GM12878 (cell line): ENCODE measurements at regions not wholly inside any gene's neighbourhood (a gene's known extent, or its start where the extent isn't known, plus 50 kb on each side); places are given as distances from the start of the nearest gene placed in this dataset.

ENCODE experiments used
- ASH2L ChIP-seq: fragments of 300-600, 200-600 bp; sonication (generic); IDR thresholded peaks from 2 replicates; pipeline ENCODE4 v1.6.1; 2017; ENCODE audit warnings: low read depth, mild to moderate bottlenecking, borderline replicate concordance
- ATF7 ChIP-seq: fragments of 450-650 bp; IDR thresholded peaks from 2 replicates; pipeline ENCODE4 v1.6.1; 2016; ENCODE audit warnings: low read depth, mild to moderate bottlenecking
- BCL11A ChIP-seq: IDR thresholded peaks from 2 replicates; pipeline ENCODE4 v1.6.1; 2011; ENCODE audit warnings: low read depth, low read length
- NR2C1 ChIP-seq: fragments of 450-650 bp; IDR thresholded peaks from 2 replicates; pipeline ENCODE4 v1.6.1; 2017; ENCODE audit warnings: antibody characterized with exemption, mild to moderate bottlenecking, moderate library complexity
- ZNF217 ChIP-seq: fragments of 450-650 bp; IDR thresholded peaks from 2 replicates; pipeline ENCODE4 v1.6.1; 2017; ENCODE audit warnings: antibody characterized with exemption, mild to moderate bottlenecking
- TF ChIP-seq, protein P1 (sequence below): fragments of 450-650 bp; IDR thresholded peaks from 2 replicates; pipeline ENCODE4 v1.6.1; 2016; ENCODE audit warnings: mild to moderate bottlenecking
- TF ChIP-seq, protein P2 (sequence below): fragments of 450-650 bp; formaldehyde crosslinking; IDR thresholded peaks from 2 replicates; pipeline ENCODE4 v1.4.0; 2022; ENCODE audit warnings: mild to moderate bottlenecking, moderate library complexity
- TF ChIP-seq, protein P3 (sequence below): IDR thresholded peaks from 2 replicates; pipeline ENCODE4 v1.6.1; 2011; ENCODE audit warnings: borderline replicate concordance, low read depth, mild to moderate bottlenecking, moderate library complexity, mixed read lengths, low read length; ENCODE audit not compliant: insufficient read depth; ENCODE audit errors: extremely low read length

DNA sequence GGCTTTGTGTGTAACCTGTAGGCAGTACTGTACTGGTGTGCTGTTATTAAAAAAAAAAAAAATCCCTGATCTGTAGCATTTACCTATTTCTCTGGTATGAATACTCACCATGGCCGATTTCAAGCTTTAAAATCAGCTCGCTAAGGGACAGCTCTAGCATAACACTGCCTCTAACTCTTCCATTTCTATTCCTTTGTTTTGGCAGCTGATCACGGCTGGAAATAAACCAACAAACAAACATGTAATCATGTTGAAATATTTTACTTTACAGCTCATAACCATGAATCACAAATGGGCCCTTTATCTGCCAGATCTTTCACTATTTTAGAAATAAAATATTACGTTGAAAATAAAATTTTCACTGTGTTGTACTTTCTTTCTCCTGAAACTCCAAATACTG lies 60.5 kb upstream of the IL15 start (continued):
- TF ChIP-seq, protein P1, sequence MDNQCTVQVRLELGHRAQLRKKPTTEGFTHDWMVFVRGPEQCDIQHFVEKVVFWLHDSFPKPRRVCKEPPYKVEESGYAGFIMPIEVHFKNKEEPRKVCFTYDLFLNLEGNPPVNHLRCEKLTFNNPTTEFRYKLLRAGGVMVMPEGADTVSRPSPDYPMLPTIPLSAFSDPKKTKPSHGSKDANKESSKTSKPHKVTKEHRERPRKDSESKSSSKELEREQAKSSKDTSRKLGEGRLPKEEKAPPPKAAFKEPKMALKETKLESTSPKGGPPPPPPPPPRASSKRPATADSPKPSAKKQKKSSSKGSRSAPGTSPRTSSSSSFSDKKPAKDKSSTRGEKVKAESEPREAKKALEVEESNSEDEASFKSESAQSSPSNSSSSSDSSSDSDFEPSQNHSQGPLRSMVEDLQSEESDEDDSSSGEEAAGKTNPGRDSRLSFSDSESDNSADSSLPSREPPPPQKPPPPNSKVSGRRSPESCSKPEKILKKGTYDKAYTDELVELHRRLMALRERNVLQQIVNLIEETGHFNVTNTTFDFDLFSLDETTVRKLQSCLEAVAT = no peak
- TF ChIP-seq BCL11A = no peak
- TF ChIP-seq, protein P2, sequence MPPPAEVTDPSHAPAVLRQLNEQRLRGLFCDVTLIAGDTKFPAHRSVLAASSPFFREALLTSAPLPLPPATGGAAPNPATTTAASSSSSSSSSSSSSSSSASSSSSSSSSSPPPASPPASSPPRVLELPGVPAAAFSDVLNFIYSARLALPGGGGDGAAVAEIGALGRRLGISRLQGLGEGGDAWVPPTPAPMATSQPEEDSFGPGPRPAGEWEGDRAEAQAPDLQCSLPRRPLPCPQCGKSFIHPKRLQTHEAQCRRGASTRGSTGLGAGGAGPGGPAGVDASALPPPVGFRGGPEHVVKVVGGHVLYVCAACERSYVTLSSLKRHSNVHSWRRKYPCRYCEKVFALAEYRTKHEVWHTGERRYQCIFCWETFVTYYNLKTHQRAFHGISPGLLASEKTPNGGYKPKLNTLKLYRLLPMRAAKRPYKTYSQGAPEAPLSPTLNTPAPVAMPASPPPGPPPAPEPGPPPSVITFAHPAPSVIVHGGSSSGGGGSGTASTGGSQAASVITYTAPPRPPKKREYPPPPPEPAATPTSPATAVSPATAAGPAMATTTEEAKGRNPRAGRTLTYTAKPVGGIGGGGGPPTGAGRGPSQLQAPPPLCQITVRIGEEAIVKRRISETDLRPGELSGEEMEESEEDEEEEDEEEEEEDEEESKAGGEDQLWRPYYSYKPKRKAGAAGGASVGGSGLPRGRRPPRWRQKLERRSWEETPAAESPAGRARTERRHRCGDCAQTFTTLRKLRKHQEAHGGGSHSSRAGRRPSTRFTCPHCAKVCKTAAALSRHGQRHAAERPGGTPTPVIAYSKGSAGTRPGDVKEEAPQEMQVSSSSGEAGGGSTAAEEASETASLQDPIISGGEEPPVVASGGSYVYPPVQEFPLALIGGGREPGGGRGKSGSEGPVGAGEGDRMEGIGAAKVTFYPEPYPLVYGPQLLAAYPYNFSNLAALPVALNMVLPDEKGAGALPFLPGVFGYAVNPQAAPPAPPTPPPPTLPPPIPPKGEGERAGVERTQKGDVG (CRISPR knock-in tag) = no peak
- no peak for TF ChIP-seq ATF7
- no peak for TF ChIP-seq ZNF217
- no peak for TF ChIP-seq ASH2L
- TF ChIP-seq NR2C1 = no peak
- TF ChIP-seq, protein P3, sequence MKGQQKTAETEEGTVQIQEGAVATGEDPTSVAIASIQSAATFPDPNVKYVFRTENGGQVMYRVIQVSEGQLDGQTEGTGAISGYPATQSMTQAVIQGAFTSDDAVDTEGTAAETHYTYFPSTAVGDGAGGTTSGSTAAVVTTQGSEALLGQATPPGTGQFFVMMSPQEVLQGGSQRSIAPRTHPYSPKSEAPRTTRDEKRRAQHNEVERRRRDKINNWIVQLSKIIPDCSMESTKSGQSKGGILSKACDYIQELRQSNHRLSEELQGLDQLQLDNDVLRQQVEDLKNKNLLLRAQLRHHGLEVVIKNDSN = no peak
